Activated CD8-positive, alpha-beta memory T cell treated with anti-CD3 and anti-CD28 coated beads for 36 hours (primary cell): ENCODE measurements at regions not wholly inside any gene's neighbourhood (a gene's known extent, or its start where the extent isn't known, plus 50 kb on each side); places are given as distances from the start of the nearest gene placed in this dataset.
"Not testable (repeated sequence)": the region's sequence is repeated elsewhere in the genome, so short reads cannot be mapped to it uniquely, and the experiment has no call there.

Experiments used
- CTCF ChIA-PET: fragments of 350-600 bp; sonication (Branson Sonifier 250); formaldehyde crosslinking; loops from one replicate; lab custom pipeline; 2021; ENCODE audit warnings: antibody characterized with exemption; lab: Charles Lee
- POLR2A ChIA-PET: fragments of 350-600 bp; sonication (Branson Sonifier 250); formaldehyde crosslinking; loops from one replicate; lab custom pipeline; 2021; ENCODE audit warnings: antibody characterized with exemption; lab: Charles Lee

DNA sequence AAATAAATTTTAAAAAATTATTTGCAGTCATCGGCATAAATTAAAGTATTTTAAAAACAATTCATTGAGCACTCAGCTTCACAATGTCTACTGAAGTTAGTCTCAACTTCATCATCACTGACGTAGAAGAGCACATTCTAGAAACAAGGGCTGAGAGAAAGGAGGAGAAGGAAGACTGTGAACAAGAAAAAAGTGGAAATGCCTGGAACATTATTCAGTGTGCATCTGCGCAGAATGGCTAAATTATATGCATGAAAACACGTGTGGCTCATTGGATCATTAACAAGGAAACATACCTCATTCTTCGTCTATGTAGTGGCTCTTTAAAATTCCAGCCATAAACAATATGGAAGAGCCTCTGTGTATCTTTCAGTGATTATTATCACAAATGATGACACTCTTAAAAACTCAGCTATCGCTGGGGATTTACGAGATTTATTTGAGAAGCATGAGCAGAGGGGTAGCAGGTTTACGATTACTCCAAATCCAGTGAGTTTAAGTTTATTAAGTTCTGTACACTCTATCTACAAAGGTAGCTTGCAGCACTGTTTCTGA lies 404.2 kb upstream of the CDIN1 start:
- ChIA-PET POLR2A (no interaction called here), CTCF (no interaction called here)

DNA sequence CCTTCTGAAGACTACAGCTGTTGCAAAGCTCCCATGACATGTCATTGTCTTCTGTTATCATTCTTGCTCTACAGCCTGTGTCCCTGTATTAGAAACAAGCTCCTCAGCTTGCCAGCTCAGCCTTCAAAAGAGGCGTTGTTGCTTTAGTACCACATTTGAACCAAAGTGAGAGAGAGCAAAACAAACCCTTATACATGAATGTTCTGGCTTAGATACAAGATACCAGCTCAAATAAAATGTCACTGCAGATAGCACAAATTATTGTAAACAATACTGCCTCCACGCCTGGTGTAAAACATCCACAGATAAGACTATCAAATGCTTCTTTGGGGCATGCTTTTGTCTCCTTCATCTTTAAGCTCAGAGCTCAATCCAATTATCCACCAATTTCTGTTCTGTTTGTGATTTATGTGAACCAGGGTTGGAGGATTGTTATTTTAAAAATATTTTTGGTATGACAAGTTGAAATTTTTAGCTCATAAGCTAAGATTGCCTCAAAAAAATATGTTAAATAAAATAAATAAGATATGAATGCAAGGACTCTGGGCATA lies 403.6 kb upstream of the CDIN1 start:
- CTCF ChIA-PET = no interaction called here
- POLR2A ChIA-PET = no interaction called here

DNA sequence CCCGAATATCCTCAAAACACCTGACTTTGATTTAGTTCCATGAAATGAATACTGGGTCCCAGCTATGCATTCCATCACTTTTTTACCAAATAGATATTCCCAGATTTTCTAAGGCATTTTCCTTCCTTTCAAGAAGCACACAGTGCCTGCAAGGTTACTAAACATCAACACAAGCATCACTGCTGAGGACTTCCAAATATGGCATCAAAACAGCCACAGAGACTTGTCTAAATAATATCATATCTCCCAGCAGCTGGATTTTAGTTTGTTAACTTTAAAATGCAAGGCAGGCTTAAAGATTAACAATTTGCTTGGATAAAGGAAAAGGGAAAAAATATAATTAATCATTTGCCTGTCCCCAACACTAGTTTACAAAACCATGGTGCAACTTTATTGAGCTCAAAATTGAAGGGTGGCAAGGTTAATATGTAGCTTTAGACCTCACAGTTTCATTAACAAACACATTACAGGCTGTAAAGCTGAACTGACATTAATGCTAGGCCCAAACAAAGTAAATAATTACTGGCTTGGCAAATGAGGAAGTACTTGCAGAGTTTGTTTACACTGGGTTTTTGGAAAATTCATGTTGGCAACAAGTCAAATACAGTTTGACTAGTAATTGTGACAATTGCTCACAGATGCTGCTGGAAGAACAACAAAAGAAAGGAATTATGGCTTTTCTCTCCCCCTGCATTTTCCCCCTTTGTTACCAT lies 401.7 kb upstream of the CDIN1 start:
- ChIA-PET CTCF (no interaction called here), POLR2A (no interaction called here)

DNA sequence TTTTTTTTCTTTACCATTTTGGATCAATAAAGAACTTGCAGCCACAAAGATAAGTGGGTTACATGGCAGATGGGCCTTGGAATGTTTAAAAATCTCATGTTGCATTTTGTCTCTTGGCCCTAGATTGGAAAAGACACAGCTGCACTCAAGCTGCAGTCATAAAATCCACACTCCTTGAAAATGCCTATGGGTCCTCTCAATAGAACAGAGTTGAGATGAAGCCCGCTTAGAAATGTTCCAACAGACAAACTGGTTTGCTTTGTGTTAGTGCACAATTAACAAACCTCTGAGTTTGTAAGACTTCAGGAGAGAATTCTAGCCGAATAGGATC lies 401.2 kb upstream of the CDIN1 start:
- CTCF ChIA-PET = no interaction called here
- POLR2A ChIA-PET = no interaction called here

DNA sequence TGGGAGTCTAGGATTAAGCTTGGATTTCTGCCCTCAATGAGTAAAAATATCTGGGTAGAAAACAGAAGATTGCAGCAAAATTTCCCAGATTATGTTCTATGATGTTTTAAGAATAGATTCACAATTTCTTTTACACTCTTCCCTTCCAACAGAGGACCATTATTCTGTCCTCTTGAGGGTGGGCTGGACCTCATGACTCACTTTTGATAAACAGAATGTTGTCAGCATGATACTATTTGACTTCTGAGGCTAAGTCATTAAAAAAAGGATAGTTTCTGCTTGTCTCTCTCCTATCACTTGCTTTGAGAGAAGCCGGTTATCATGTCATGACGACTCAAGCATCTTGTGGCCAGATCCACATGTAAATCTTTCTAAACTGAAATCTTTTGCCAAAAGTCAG lies 396.2 kb upstream of the CDIN1 start:
- CTCF ChIA-PET = no interaction called here
- POLR2A ChIA-PET = no interaction called here

DNA sequence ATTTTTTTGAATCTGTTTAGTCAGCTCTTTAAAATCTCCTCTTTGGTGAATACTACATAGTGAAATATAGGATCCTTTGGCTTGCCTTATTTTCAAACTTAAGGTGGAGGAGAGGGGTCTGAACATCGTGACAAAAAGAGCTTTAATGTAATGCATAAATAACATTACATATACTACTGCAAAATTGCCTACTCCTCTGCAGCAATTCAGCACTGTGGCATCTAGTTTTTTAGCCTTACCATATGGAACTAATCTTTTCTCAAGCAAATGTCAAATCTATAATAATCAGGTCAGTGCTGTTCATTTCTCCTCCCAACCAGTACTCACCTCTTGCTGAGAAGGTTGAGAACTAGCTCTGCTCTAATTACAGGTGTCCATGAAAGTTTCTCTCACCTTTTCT lies 394.0 kb upstream of the CDIN1 start:
- ChIA-PET CTCF (no interaction called here), POLR2A (no interaction called here)

DNA sequence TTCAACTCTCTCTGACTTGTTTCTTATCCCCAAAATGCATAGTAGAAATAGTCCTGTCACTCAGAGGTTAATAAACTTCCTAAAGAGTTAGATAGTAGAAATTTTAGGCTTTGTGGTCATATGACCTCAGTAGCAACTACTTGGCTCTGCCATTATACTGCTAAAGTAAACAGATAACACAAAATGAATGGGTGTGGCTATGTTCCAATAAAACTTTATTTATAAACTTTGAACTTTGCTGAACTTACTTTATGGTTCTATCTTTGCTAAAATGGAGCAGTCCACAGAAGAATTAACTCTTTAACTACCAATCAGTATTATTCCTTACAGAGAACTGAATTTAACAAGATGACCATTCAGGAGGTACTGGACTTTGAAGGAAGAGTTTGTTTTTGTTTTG lies 393.6 kb upstream of the CDIN1 start:
- POLR2A ChIA-PET = no interaction called here
- CTCF ChIA-PET = no interaction called here

DNA sequence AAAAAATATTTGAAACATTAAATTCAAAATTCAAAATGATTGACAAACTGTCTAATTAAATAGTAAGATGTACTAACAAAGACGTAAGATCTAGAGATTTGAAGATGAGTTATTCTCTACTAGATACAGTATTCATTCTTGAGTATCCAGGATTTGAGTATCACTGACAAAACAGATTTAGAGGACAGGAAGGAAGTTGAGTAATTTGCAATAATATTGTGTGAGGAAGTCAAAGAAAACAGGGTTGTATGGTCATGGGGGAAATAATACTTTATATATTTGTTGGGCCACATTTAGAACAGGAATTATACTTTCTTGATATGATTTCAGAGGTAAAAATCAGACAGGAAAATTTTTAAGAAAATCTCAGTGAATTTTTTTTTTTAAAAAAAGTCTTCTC lies 393.1 kb upstream of the CDIN1 start:
- CTCF ChIA-PET = no interaction called here

DNA sequence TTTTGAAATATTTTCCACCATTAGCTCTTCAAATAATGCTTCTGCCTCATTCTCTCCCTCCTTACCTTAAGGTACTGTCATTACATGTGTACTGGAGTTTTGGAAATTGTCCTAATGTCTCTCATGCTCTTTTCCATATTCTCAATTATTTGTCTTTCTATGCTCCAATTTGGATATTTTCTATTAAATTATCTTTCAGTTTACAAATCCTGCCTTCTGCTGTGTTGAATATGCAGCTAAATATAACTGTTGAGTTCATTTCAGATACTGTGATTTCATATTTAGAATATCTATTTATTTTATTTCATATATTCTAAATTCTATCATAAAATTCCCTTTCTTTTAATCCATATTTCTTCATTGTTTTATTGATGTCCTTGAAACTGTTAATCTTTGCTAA lies 388.0 kb upstream of the CDIN1 start:
- POLR2A ChIA-PET = no interaction called here
- CTCF ChIA-PET = no interaction called here

More for the DNA sequence above, 393.1 kb upstream of the CDIN1 start:
- POLR2A ChIA-PET = no interaction called here

DNA sequence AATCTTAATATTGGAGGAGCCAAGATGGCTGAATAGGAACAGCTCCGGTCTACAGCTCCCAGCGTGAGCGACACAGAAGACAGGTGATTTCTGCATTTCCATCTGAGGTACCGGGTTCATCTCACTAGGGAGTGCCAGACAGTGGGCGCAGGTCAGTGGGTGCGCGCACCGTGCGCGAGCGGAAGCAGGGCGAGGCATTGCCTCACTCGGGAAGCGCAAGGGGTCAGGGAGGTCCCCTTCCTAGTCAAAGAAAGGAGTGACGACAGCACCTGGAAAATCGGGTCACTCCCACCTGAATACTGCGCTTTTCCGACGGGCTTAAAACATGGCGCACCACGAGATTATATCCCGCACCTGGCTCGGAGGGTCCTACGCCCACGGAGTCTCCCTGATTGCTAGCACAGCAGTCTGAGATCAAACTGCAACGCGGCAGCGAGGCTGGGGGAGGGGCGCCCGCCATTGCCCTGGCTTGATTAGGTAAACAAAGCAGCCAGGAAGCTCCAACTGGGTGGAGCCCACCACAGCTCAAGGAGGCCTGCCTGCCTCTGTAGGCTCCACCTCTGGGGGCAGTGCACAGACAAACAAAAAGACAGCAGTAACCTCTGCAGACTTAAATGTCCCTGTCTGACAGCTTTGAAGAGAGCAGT lies 383.9 kb upstream of the CDIN1 start:
- CTCF ChIA-PET, POLR2A ChIA-PET: not testable (repeated sequence)

DNA sequence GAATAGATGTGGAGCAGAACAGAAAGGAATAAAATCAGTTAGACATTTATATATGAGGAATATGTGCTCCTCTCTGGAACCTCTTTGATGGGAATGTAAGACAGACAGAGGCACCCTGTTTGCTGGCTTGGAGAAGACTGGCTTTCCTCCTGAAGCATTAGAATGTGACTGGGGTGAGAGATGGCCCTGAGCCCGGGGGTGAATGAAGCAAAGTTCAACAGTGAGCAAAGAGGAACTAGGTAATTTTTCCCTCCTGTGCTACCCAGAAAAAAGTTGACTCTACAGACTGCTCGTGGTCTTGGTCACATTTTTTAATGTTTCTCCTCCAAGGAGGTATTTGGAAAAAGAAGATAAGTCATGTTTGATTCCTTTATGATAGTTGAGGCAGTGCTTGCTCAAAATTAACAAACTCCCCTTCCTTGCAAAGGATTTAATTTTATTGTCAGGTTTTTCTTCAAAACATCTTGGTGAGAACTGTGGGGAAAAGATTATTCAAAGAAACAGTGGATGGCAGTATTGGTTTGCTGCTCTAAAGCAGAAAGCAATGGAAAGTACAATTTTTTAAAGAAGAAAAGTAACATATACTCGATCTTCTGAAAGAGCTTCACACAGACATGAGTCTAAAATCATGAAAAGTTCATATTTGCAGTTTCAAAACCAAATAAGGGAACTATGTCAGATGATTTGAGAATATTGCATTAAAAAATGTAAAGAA lies 370.4 kb upstream of the CDIN1 start:
- POLR2A ChIA-PET = no interaction called here
- CTCF ChIA-PET = no interaction called here

DNA sequence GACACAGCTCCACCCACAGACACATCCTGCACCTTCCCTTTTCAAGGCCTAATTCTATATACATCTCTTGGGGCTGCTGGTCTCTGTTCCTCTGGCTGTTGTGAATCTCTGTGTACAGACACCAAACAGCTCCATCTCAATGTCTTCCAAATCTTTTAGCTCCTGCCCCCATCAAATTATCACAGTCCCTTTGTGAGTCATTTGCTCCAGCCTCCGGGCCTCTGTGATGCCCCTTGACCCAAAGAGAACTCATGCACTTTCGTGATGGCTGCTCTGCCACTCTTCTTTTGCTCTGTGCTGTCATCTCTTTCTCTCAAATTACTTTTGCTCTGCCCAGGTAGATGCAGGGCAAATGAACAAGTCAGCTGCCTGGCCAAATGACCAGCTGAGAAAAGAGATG lies 369.0 kb upstream of the CDIN1 start:
- POLR2A ChIA-PET = no interaction called here
- CTCF ChIA-PET = no interaction called here

DNA sequence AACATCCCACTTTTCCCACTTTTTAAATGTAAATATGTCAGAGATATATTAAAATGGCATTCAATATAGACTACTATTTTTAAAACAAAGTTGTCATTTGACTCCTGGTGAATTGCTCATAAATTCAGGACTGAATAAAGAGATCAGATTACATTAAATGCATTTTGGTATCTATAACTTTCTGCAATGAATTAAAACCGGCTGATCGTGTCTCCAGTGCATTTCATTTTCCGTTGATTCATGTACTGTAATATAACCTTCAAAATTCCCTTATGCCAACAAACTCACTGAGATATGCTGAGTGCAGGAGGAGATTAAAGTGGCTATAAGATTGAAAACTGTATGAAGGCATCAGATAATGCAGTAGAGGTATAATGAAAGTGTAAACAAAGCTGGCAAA lies 361.1 kb upstream of the CDIN1 start:
- ChIA-PET POLR2A (no interaction called here), CTCF (no interaction called here)

DNA sequence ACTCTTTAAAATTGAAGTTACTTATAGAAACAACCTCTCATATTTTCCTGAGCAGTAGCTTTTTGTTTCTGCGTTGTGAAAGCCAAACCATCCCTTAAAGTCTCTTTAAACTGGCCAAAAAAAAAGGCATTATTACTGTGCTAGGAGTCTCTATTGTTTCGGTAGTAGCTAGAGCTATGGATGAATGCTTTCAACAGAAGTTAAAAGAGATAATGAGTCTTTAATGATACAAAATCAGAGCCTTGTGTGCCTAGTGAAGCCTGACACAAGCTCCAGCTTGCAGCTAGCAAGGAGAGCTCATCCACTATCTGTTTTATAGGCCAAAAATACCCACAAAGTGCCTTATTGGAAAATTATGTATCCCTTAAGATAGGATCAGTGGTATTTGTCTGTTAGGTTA lies 360.4 kb upstream of the CDIN1 start:
- POLR2A ChIA-PET = no interaction called here
- CTCF ChIA-PET = no interaction called here

DNA sequence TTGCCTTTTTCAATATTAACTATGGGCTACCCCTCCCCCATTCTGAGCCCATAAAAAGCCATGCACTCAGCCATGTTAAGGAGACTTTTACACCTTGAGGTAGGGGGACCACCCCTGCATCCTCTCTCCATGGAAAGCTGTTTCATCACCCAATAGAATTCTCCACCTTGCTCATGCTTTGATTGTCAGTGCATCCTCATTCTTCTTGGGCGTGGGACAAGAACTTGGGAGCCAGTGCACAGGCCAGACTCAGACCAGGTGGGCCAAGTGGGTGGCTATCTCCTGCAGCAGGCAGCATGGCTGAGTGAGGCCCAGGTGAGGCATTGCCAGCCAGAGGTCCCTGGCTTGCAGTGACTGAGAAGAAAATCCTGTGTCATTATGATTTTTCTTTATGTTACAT lies 357.4 kb upstream of the CDIN1 start:
- POLR2A ChIA-PET = no interaction called here
- CTCF ChIA-PET = no interaction called here

DNA sequence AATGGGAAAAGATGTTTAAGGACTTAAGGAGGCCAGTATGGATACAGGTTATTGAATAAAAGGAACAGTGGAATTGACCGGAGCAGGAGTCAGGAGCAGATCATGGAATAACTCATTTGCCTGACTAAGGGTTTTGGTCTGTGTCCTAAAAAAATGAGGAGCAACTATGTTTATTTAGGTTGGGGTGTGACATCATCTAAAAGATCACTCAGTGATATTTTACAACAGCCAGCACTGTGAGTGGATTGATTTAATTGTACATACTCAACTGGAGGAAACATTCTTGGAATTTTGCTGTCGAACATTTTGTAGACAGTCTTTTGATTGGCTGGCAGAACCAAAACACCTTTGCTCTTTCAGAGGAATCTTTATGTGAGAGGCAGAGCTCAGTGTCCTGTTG lies 348.6 kb upstream of the CDIN1 start:
- CTCF ChIA-PET = no interaction called here
- POLR2A ChIA-PET = no interaction called here

DNA sequence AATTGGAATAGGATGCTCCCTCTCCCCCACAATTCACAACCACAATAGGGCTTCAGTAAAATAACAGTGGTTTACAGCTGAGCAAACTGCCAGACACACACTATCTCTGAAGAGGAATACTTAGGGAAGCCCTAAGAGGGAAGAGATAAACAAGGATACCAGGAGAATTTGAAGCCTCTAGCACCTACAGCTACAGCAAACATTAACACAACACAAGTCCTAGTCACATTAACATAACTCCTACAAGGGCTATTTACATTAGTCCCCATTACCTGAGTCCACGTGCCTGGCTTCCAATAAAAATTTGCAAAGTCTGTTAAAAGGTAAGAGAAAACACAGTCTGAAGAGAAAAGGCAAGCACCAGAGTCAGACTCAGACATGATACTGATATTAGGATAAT lies 346.9 kb upstream of the CDIN1 start:
- CTCF ChIA-PET = no interaction called here

DNA sequence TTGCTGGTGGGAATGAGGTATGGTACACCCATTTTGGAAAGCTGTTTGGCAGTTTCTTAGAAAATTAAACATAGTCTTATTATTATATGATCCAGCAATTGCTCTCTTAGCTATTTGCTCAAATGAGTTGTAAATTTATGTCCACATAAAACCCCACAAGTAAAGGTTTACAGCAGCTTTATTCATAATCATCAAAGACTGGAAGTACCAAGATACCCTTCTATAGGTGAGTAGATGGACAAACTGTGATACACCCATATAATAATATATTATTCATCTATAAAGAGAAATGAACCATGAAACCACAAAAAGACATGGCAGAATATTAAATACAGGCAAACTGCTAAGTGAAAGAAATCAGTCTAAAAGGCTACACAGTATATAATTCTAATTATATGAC lies 344.7 kb upstream of the CDIN1 start:
- ChIA-PET POLR2A (no interaction called here), CTCF (no interaction called here)

More for the DNA sequence above, 346.9 kb upstream of the CDIN1 start:
- POLR2A ChIA-PET = no interaction called here

DNA sequence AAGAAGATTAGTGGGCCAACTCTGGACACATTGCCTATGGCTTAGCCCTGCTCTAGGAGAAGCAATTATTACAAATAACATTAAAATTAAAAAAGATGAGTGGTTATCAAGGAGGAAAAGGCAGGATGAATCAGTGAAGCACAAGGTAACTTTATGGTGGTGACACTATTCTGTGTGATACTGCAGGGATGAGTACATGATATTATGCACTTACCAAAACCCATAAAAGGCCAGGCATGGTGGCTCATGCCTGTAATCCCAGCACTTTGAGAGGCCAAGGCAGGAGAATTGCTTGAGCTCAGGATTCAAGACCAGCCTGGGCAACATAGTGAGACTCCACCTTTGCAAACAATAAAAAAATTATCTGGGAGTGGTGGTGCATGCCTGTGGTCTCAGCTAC lies 344.3 kb upstream of the CDIN1 start:
- CTCF ChIA-PET = no interaction called here
- POLR2A ChIA-PET = no interaction called here

DNA sequence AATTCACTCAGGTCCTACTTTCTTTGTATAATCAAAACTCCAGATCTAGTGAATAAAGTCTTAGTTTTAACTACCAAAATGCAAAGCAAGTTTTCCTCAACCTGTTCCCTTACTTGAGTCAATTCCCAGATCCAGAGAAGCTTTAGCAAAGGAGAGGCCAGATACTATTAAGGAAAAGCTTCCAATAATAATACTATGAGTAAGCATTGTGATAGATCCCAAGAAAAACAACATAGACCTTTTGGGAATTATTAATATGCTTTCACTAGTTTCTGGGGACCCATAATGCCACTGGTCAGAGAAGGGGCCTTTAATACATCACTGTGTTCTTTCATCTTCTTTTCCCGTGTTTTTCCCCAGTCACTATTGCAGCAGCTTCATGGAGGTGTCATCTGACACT lies 339.9 kb upstream of the CDIN1 start:
- POLR2A ChIA-PET = no interaction called here
- CTCF ChIA-PET = no interaction called here

DNA sequence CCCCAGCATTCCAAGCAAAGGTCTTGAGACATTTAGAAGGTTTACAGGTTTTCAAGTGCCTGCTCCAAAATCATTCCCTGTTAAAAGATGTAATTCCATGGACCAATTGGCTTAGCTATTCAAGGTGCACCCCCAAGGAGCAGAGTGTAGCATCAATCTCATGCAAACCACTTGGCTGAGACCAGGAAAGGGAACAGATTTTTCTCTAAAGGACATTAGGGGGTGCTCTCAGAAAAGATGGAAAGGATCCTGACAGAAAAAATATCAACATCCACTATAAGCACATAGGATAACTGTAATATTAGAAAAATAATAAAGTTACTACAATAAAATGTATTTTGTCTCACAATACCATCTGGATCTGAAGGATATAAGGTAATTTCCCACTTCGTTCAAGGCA lies 328.0 kb upstream of the CDIN1 start:
- ChIA-PET CTCF (no interaction called here), POLR2A (no interaction called here)
